Memory B cell (primary cell): ENCODE measurements at regions not wholly inside any gene's neighbourhood (a gene's known extent, or its start where the extent isn't known, plus 50 kb on each side); places are given as distances from the start of the nearest gene placed in this dataset.

ENCODE experiments used
- ATAC-seq: fragments of 150-1000 bp; cut with Tn5 transposase; 2 replicates; pipeline ENCODE4 v1.10.0; 2021; ENCODE audit warnings: low read depth, mild to moderate bottlenecking, moderate library complexity
- DNase-seq, 2 donors: peaks; one replicate each; pipeline ENCODE4 v3.0.0; 2022; ENCODE audit warnings: low spot score in 2 of 2
- H3K27ac Mint-ChIP-seq: one replicate; pipeline ENCODE4 v1.8.0; 2022; ENCODE audit warnings: mild to moderate bottlenecking, moderate library complexity, mixed read lengths
- H3K27me3 Mint-ChIP-seq: one replicate; pipeline ENCODE4 v1.8.0; 2022; ENCODE audit warnings: mixed read lengths
- H3K36me3 Mint-ChIP-seq: one replicate; pipeline ENCODE4 v1.8.0; 2022; ENCODE audit warnings: mild to moderate bottlenecking, mixed read lengths
- H3K4me1 Mint-ChIP-seq: one replicate; pipeline ENCODE4 v1.8.0; 2022; ENCODE audit warnings: mixed read lengths
- H3K4me3 Mint-ChIP-seq: one replicate; pipeline ENCODE4 v1.8.0; 2022; ENCODE audit warnings: mild to moderate bottlenecking, moderate library complexity, mixed read lengths
- H3K9me3 Mint-ChIP-seq: one replicate; pipeline ENCODE4 v1.8.0; 2022; ENCODE audit warnings: mixed read lengths

GRCh38 chr7:32428546-32428945 is 61.6 kb downstream of the LSM5 start:
- Mint-ChIP-seq H3K27me3 (peaks cover 28% of the 10 kb centered on the region), H3K36me3 (no peaks in the 10 kb centered on the region), H3K4me3 (no peak overlapping the region), H3K27ac (no peak overlapping the region), H3K4me1 (no peaks in the 10 kb centered on the region), H3K9me3 (peaks cover 7% of the 10 kb centered on the region)
- no peak for DNase-seq
- ATAC-seq: no peak

GRCh38 chr7:32427769-32428291 is 62.4 kb downstream of the LSM5 start:
- Mint-ChIP-seq H3K27me3 (peaks cover 24% of the 10 kb centered on the region), H3K36me3 (no peaks in the 10 kb centered on the region), H3K4me3 (no peak overlapping the region), H3K4me1 (no peaks in the 10 kb centered on the region), H3K9me3 (peaks cover 7% of the 10 kb centered on the region), H3K27ac (no peak overlapping the region)
- ATAC-seq (peak; percentile 29), DNase-seq (peak; percentile 4 to 29)

GRCh38 chr7:32416846-32417245 is 73.3 kb downstream of the LSM5 start:
- Mint-ChIP-seq H3K27me3 (peaks cover 5% of the 10 kb centered on the region), H3K27ac (no peak overlapping the region), H3K36me3 (no peaks in the 10 kb centered on the region), H3K4me3 (no peak overlapping the region), H3K9me3 (no peaks in the 10 kb centered on the region), H3K4me1 (no peaks in the 10 kb centered on the region)
- DNase-seq (no peak), ATAC-seq (no peak)

GRCh38 chr7:32415936-32416335 is 74.2 kb downstream of the LSM5 start:
- no peak for ATAC-seq
- H3K27ac Mint-ChIP-seq: no peak overlapping the region

GRCh38 chr7:32415519-32415918 is 74.7 kb downstream of the LSM5 start:
- H3K27ac Mint-ChIP-seq: no peak overlapping the region
- no peaks in the 10 kb centered on the region for H3K4me1 Mint-ChIP-seq
- no peaks in the 10 kb centered on the region for H3K9me3 Mint-ChIP-seq
- H3K27me3 Mint-ChIP-seq: peaks cover 5% of the 10 kb centered on the region
- no peak for ATAC-seq
- H3K4me3 Mint-ChIP-seq: no peak overlapping the region
- no peak for DNase-seq
- no peaks in the 10 kb centered on the region for H3K36me3 Mint-ChIP-seq

More at GRCh38 chr7:32415936-32416335, 74.2 kb downstream of the LSM5 start:
- H3K27me3 Mint-ChIP-seq: peaks cover 5% of the 10 kb centered on the region
- H3K4me1 Mint-ChIP-seq: no peaks in the 10 kb centered on the region
- no peaks in the 10 kb centered on the region for H3K9me3 Mint-ChIP-seq
- H3K4me3 Mint-ChIP-seq: no peak overlapping the region
- DNase-seq: no peak
- no peaks in the 10 kb centered on the region for H3K36me3 Mint-ChIP-seq

GRCh38 chr7:32412471-32412870 is 77.7 kb downstream of the LSM5 start:
- ATAC-seq (no peak), DNase-seq (no peak)
- H3K27ac Mint-ChIP-seq: no peak overlapping the region
- no peaks in the 10 kb centered on the region for H3K4me1 Mint-ChIP-seq
- peaks cover 6% of the 10 kb centered on the region for H3K27me3 Mint-ChIP-seq
- no peak overlapping the region for H3K4me3 Mint-ChIP-seq
- no peaks in the 10 kb centered on the region for H3K36me3 Mint-ChIP-seq
- H3K9me3 Mint-ChIP-seq: no peaks in the 10 kb centered on the region

- Mint-ChIP-seq H3K4me1 (no peaks in the 10 kb centered on the region), H3K4me3 (no peak overlapping the region), H3K9me3 (no peaks in the 10 kb centered on the region), H3K27me3 (peaks cover 1% of the 10 kb centered on the region), H3K27ac (no peak overlapping the region), H3K36me3 (no peaks in the 10 kb centered on the region)
- DNase-seq (no peak), ATAC-seq (no peak)
Observed at GRCh38 chr7:32410545-32410944, 79.6 kb downstream of the LSM5 start.

GRCh38 chr7:32406386-32406785 is 83.8 kb downstream of the LSM5 start:
- Mint-ChIP-seq H3K4me3 (no peak overlapping the region), H3K4me1 (no peaks in the 10 kb centered on the region), H3K27me3 (peaks cover 4% of the 10 kb centered on the region), H3K27ac (no peak overlapping the region), H3K36me3 (no peaks in the 10 kb centered on the region), H3K9me3 (no peaks in the 10 kb centered on the region)
- ATAC-seq (no peak), DNase-seq (no peak)

GRCh38 chr7:32403463-32404229 is 86.5 kb downstream of the LSM5 start:
- H3K27ac Mint-ChIP-seq: no peak overlapping the region
- H3K36me3 Mint-ChIP-seq: no peaks in the 10 kb centered on the region
- no peaks in the 10 kb centered on the region for H3K9me3 Mint-ChIP-seq
- DNase-seq (no peak), ATAC-seq (no peak)
- peaks cover 5% of the 10 kb centered on the region for H3K27me3 Mint-ChIP-seq
- H3K4me1 Mint-ChIP-seq: no peaks in the 10 kb centered on the region
- no peak overlapping the region for H3K4me3 Mint-ChIP-seq

- no peaks in the 10 kb centered on the region for H3K4me1 Mint-ChIP-seq
- ATAC-seq: no peak
- no peak overlapping the region for H3K27ac Mint-ChIP-seq
- H3K27me3 Mint-ChIP-seq: peaks cover 5% of the 10 kb centered on the region
- no peak overlapping the region for H3K4me3 Mint-ChIP-seq
- H3K9me3 Mint-ChIP-seq: no peaks in the 10 kb centered on the region
- no peaks in the 10 kb centered on the region for H3K36me3 Mint-ChIP-seq
- DNase-seq: no peak
Observed at GRCh38 chr7:32400676-32401075, 89.5 kb downstream of the LSM5 start.

- H3K27ac Mint-ChIP-seq: no peak overlapping the region
- H3K36me3 Mint-ChIP-seq: no peaks in the 10 kb centered on the region
- H3K27me3 Mint-ChIP-seq: peaks cover 6% of the 10 kb centered on the region
- DNase-seq: no peak
- H3K4me1 Mint-ChIP-seq: no peaks in the 10 kb centered on the region
- ATAC-seq: no peak
- no peak overlapping the region for H3K4me3 Mint-ChIP-seq
- no peaks in the 10 kb centered on the region for H3K9me3 Mint-ChIP-seq
Observed at GRCh38 chr7:32399311-32399710, 90.9 kb downstream of the LSM5 start.

GRCh38 chr7:32395168-32395567 is 95.0 kb downstream of the LSM5 start:
- H3K36me3 Mint-ChIP-seq: no peaks in the 10 kb centered on the region
- no peak for DNase-seq
- H3K27ac Mint-ChIP-seq: no peak overlapping the region
- H3K4me1 Mint-ChIP-seq: no peaks in the 10 kb centered on the region
- no peak overlapping the region for H3K4me3 Mint-ChIP-seq
- no peaks in the 10 kb centered on the region for H3K9me3 Mint-ChIP-seq
- peaks cover 1% of the 10 kb centered on the region for H3K27me3 Mint-ChIP-seq
- no peak for ATAC-seq

GRCh38 chr7:32393861-32394260 is 96.3 kb downstream of the LSM5 start:
- DNase-seq (no peak), ATAC-seq (no peak)
- peaks cover 1% of the 10 kb centered on the region for H3K27me3 Mint-ChIP-seq
- no peak overlapping the region for H3K27ac Mint-ChIP-seq
- H3K9me3 Mint-ChIP-seq: no peaks in the 10 kb centered on the region
- H3K4me1 Mint-ChIP-seq: no peaks in the 10 kb centered on the region
- no peaks in the 10 kb centered on the region for H3K36me3 Mint-ChIP-seq
- H3K4me3 Mint-ChIP-seq: no peak overlapping the region

GRCh38 chr7:32390210-32390609 is 100.0 kb downstream of the LSM5 start:
- ATAC-seq (no peak), DNase-seq (no peak)
- Mint-ChIP-seq H3K27me3 (peaks cover 3% of the 10 kb centered on the region), H3K27ac (no peak overlapping the region), H3K36me3 (no peaks in the 10 kb centered on the region), H3K4me1 (no peaks in the 10 kb centered on the region), H3K9me3 (no peaks in the 10 kb centered on the region), H3K4me3 (no peak overlapping the region)
